ENCODE measurements at regions not wholly inside any gene's neighbourhood (a gene's known extent, or its start where the extent isn't known, plus 50 kb on each side); places are given as distances from the start of the nearest gene placed in this dataset.

GRCh38 chr2:21552981-21553380 lies 429.2 kb downstream of the TDRD15 start:
- TF ChIP-seq CTCF (IDR thresholded peaks at IDR 0.05; ENCODE audit: low read depth, low read length, poor library complexity, severe bottlenecking), result no peak
- TF ChIP-seq EZH2phosphoT487 (IDR thresholded peaks at IDR 0.05; ENCODE audit: borderline replicate concordance, low read length), result no peak
